Endodermal cell (in vitro differentiated cells): ENCODE measurements at regions not wholly inside any gene's neighbourhood (a gene's known extent, or its start where the extent isn't known, plus 50 kb on each side); places are given as distances from the start of the nearest gene placed in this dataset.

ENCODE experiments used
- DNase-seq: peaks from one replicate; pipeline ENCODE4 v3.0.0-alpha.2; 2017
- H3K27ac ChIP-seq: 2 replicates; pipeline ENCODE4 v1.5.1; 2013; ENCODE audit warnings: mild to moderate bottlenecking, low read depth, low read length, moderate library complexity
- H3K27me3 ChIP-seq: 2 replicates; pipeline ENCODE4 v1.6.1; 2013; ENCODE audit warnings: mild to moderate bottlenecking, low read length, moderate library complexity; ENCODE audit not compliant: insufficient read depth, control insufficient read depth, poor library complexity, severe bottlenecking
- H3K36me3 ChIP-seq: 2 replicates; pipeline ENCODE4 v1.7.0; 2013; ENCODE audit warnings: mild to moderate bottlenecking, low read length, moderate library complexity; ENCODE audit not compliant: control insufficient read depth, insufficient read depth
- H3K4me1 ChIP-seq: one replicate; pipeline ENCODE4 v1.7.0; 2013; ENCODE audit warnings: low read length; ENCODE audit not compliant: control insufficient read depth, insufficient read depth
- H3K4me3 ChIP-seq: 2 replicates; pipeline ENCODE4 v1.5.1; 2013; ENCODE audit warnings: mild to moderate bottlenecking, low read length, moderate library complexity
- H3K9ac ChIP-seq: 2 replicates; pipeline ENCODE4 v1.6.1; 2013; ENCODE audit warnings: mild to moderate bottlenecking, low read length, moderate library complexity; ENCODE audit not compliant: poor library complexity, severe bottlenecking; ENCODE audit errors: extremely low read depth
- H3K9me3 ChIP-seq: 2 replicates; pipeline ENCODE4 v1.6.1; 2013; ENCODE audit warnings: mild to moderate bottlenecking, low read length, moderate library complexity; ENCODE audit not compliant: control insufficient read depth
- H3K27ac Mint-ChIP-seq: 2 replicates; pipeline ENCODE4 v1.8.0; 2020; ENCODE audit warnings: mixed read lengths
- H3K27me3 Mint-ChIP-seq: 2 replicates; pipeline ENCODE4 v1.8.0; 2021; ENCODE audit warnings: mild to moderate bottlenecking, mixed read lengths; ENCODE audit not compliant: insufficient read depth
- H3K36me3 Mint-ChIP-seq: 2 replicates; pipeline ENCODE4 v1.8.0; 2020; ENCODE audit warnings: low read depth, mixed read lengths
- H3K4me1 Mint-ChIP-seq: 2 replicates; pipeline ENCODE4 v1.8.0; 2020; ENCODE audit warnings: mixed read lengths
- H3K4me3 Mint-ChIP-seq: 2 replicates; pipeline ENCODE4 v1.8.0; 2020; ENCODE audit warnings: mild to moderate bottlenecking, moderate library complexity, mixed read lengths
- H3K9me3 Mint-ChIP-seq: 2 replicates; pipeline ENCODE4 v1.8.0; 2020; ENCODE audit warnings: mild to moderate bottlenecking, mixed read lengths
- CTCF ChIP-seq: fragments of 200-600 bp; sonication (generic); conservative IDR thresholded peaks from 2 replicates; pipeline ENCODE4 v1.5.0; 2021; ENCODE audit warnings: antibody characterized with exemption, mild to moderate bottlenecking
- WGBS, 2 experiments: methylation state at CpG; one replicate each; pipeline versions ENCODE4 v1.1.5 to v1.1.7; 2013; ENCODE audit warnings: missing lambda C conversion rate in 2 of 2, mixed read lengths in 1 of 2; ENCODE audit not compliant: insufficient coverage in 1 of 2, insufficient read length in 1 of 2; 5-methylcytosine and 5-hydroxymethylcytosine counted together

DNA sequence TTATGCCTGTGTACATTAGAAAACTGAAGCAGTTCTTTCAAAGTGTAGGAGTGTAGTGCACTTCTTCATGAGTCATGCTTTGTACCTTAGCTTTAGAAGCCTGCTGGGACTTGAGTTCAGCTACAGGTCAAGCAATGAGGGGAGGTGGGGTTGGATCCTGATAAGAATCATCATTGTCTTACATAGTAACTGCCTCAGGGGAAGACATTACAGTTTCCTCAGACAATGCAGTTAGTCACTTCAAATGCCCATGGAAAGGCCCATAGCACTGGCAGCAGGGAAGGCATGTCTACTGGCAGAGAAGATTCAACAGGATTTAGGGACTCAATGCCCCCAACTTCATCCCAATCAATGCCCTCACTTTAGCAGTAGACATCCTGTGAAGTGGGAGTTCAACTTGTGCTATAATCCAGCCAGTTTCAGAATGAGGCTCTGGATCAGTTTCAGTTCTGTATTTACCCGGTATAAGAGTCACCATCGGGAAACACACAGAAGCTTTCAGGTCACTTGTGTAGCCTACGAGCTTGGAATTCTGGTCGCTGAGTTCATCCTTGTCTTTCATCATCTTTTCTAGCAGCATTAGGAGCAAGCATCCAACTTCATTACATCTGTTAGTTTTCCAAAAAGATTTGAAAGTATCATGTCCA, 1216.5 kb downstream of the RAPGEF2 start:
- no peaks in the 10 kb centered on the region for H3K9me3 ChIP-seq
- DNase-seq, result peak; percentile 53
- Mint-ChIP-seq H3K9me3 (no peaks in the 10 kb centered on the region), H3K27ac (no peak overlapping the region), H3K36me3 (no peaks in the 10 kb centered on the region), H3K27me3 (no peaks in the 10 kb centered on the region), H3K4me3 (no peak overlapping the region), H3K4me1 (peaks cover 10% of the 10 kb centered on the region)
- H3K27me3 ChIP-seq, result no peaks in the 10 kb centered on the region
- H3K36me3 ChIP-seq, result no peaks in the 10 kb centered on the region
- H3K4me3 ChIP-seq, result no peak overlapping the region
- no peak overlapping the region for H3K9ac ChIP-seq
- H3K27ac ChIP-seq, result no peak overlapping the region
- WGBS, 2 experiments, result 90 to 92% methylated on average over 4 of the region's 4 CpGs
- no peak for TF ChIP-seq CTCF
- H3K4me1 ChIP-seq, result peaks cover 5% of the 10 kb centered on the region

GRCh38 chr4:160319868-160320260, 1217.0 kb downstream of the RAPGEF2 start:
- no peaks in the 10 kb centered on the region for H3K27me3 Mint-ChIP-seq
- H3K9me3 Mint-ChIP-seq, result no peaks in the 10 kb centered on the region
- H3K36me3 Mint-ChIP-seq, result no peaks in the 10 kb centered on the region
- 91% methylated on average over 2 of the region's 2 CpGs; no CpG with 5 or more reads in 1 of the 2 experiments for WGBS, 2 experiments
- no peak for DNase-seq
- H3K4me3 Mint-ChIP-seq, result no peak overlapping the region
- no peak overlapping the region for H3K9ac ChIP-seq
- peaks cover 10% of the 10 kb centered on the region for H3K4me1 Mint-ChIP-seq
- no peak for TF ChIP-seq CTCF
- no peak overlapping the region for H3K27ac Mint-ChIP-seq
- H3K9me3 ChIP-seq, result no peaks in the 10 kb centered on the region
- H3K4me1 ChIP-seq, result peaks cover 5% of the 10 kb centered on the region
- H3K4me3 ChIP-seq, result no peak overlapping the region
- no peaks in the 10 kb centered on the region for H3K27me3 ChIP-seq
- H3K27ac ChIP-seq, result no peak overlapping the region
- no peaks in the 10 kb centered on the region for H3K36me3 ChIP-seq

DNA sequence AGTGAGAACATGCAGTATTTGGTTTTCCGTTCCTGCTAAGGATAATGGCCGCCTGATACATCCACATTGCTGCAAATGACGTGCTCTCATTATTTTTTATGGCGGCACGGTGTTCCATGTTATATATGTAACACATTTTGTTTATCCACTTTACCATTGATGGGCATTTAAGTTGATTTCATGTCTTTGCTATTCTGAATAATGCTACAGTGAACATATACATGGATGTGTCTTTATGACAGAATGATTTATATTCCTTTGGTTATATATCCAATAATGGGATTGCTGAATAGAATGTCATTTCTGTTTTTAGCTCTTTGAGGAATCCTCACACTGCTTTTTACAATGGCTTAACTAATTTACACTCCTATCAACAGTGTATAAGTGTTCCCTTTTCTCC, 1223.2 kb downstream of the RAPGEF2 start:
- Histone ChIP-seq H3K9me3 (no peaks in the 10 kb centered on the region), H3K27me3 (no peaks in the 10 kb centered on the region), H3K4me1 (no peaks in the 10 kb centered on the region), H3K4me3 (no peak overlapping the region), H3K27ac (no peak overlapping the region), H3K36me3 (no peaks in the 10 kb centered on the region), H3K9ac (no peak overlapping the region)
- 71% methylated on average over 5 of the region's 5 CpGs; no CpG with 5 or more reads in 1 of the 2 experiments for WGBS, 2 experiments
- Mint-ChIP-seq H3K36me3 (no peaks in the 10 kb centered on the region), H3K4me3 (no peak overlapping the region), H3K4me1 (no peaks in the 10 kb centered on the region), H3K27ac (no peak overlapping the region), H3K27me3 (no peaks in the 10 kb centered on the region), H3K9me3 (no peaks in the 10 kb centered on the region)
- no peak for DNase-seq
- no peak for TF ChIP-seq CTCF
